Gastrocnemius medialis (tissue), 4 donors: ENCODE measurements at regions not wholly inside any gene's neighbourhood (a gene's known extent, or its start where the extent isn't known, plus 50 kb on each side); places are given as distances from the start of the nearest gene placed in this dataset.

Experiments
- ATAC-seq, 2 donors: fragments of 150-250 bp; one replicate each; pipeline ENCODE4 v1.9.1; 2016
- DNase-seq, 2 donors: peaks; one replicate each; pipeline ENCODE4 v3.0.0-alpha.2; 2019
- H3K27ac ChIP-seq, 4 donors: fragments of 200-600 bp; sonication (generic); 1 replicate in 1 of 4; 2 replicates in 3 of 4; pipeline ENCODE4 v1.5.1; 2016 to 2018; ENCODE audit warnings: mild to moderate bottlenecking in 2 of 4, moderate library complexity in 1 of 4
- H3K27me3 ChIP-seq, 3 donors: fragments of 200-600 bp; sonication (generic) in 2 of 3; 1 replicate in 1 of 3; 2 replicates in 2 of 3; pipeline versions ENCODE4 v1.5.1 to v1.6.0; 2016 to 2019; ENCODE audit warnings: mild to moderate bottlenecking in 1 of 3, moderate library complexity in 1 of 3
- H3K36me3 ChIP-seq, 2 donors: fragments of 200-600 bp; sonication (generic) in 1 of 2; one replicate each; pipeline ENCODE4 v1.5.1; 2017 to 2018
- H3K4me1 ChIP-seq, 2 donors: fragments of 200-600 bp; sonication (generic) in 1 of 2; one replicate each; pipeline ENCODE4 v1.5.1; 2016 to 2017; ENCODE audit warnings: mild to moderate bottlenecking in 2 of 2
- H3K4me3 ChIP-seq, 4 donors: fragments of 200-600 bp; sonication (generic) in 3 of 4; 1 replicate in 1 of 4; 2 replicates in 3 of 4; pipeline ENCODE4 v1.5.1; 2016 to 2019; ENCODE audit warnings: mild to moderate bottlenecking in 2 of 4
- H3K9me3 ChIP-seq, 3 donors: fragments of 200-600 bp; sonication (generic) in 2 of 3; 1 replicate in 1 of 3; 2 replicates in 2 of 3; pipeline ENCODE4 v1.5.1; 2016 to 2019
- CTCF ChIP-seq, 5 experiments: fragments of 450-650 bp in 3 of 5; fragments of 200-600 bp in 2 of 5; sonication (generic) in 2 of 5; IDR thresholded peaks in 4 of 5; conservative IDR thresholded peaks in 1 of 5; 1 replicate in 4 of 5; 2 replicates in 1 of 5; pipeline ENCODE4 v1.5.1; 2016 to 2019; ENCODE audit warnings: antibody characterized with exemption in 5 of 5, mild to moderate bottlenecking in 3 of 5, moderate library complexity in 3 of 5
- POLR2A ChIP-seq, 2 donors: fragments of 450-650 bp; IDR thresholded peaks; one replicate each; pipeline ENCODE4 v1.6.1; 2017; ENCODE audit warnings: antibody characterized with exemption in 2 of 2, mild to moderate bottlenecking in 2 of 2, moderate library complexity in 2 of 2
- in situ Hi-C, 4 donors: fragments of 200-750 bp; cut with MboI; loops; one replicate each; pipeline versions ENCODE4 v1.15.0 to v1.8.0; 2017; ENCODE audit warnings: low sequenced_read_pairs in 4 of 4
- intact Hi-C: fragments of 100-400 bp; cut with DNase I; formaldehyde crosslinking; loops from one replicate; pipeline ENCODE4 v1.15.1; 2023; ENCODE audit warnings: low total_unique reads

DNA sequence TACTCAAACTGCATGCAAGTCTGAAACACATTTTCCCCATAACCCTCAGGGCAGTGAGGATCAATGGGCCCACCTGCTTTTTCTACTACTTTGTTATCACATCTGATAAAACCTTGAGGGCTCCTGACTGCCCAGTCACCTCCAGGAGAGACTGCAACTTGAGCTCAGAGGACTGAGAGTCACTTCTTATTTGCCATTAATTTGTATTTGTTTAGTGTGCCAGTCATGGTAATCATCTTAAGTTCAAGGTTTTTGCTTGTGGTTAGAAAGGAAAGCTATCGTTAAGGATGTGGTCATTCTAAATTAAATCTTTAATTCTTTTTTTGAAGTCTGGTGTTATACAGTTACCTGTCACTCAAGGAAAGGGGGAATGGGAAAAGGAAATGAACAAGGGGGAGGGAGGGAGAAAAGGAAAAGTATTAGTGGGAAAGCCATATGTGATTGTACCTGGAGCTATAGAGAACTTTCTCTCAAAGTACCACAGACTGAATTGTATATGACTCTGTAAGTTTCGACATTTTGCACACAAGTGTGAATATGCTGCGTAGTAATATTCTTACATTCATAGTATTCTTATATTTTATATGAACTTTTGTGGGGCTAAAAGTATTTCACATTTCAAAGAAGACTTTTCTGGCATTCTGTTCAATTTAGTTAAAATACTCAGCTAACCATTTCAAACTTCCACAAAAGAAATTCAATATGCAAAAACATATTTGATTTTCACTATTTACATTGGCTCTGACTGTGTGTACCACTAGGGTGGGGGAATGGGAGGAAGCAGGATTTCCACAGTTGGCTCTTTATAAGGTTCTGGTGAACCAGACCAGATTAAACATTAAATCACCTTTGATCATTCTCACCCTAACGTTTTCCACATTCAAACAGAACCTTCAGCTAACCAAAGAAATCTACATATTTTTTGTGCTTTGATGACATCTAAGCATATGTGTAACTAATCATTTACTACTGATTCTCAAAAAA is 166.5 kb upstream of the ATP11B start:
- DNase-seq (no peak), ATAC-seq (no peak)
- TF ChIP-seq CTCF (IDR thresholded peaks at IDR 0.05 in 4 of 5, conservative IDR thresholded peaks at IDR 0.05 in 1 of 5), result no peak
- TF ChIP-seq POLR2A (IDR thresholded peaks at IDR 0.05), result no peak
- in situ Hi-C loops (no loop called here), intact Hi-C loops (no loop called here)
- H3K9me3 ChIP-seq, result no peaks in the 10 kb centered on the region
- H3K27ac ChIP-seq, result no peak overlapping the region
- H3K4me3 ChIP-seq, result no peak overlapping the region
- no peaks in the 10 kb centered on the region for H3K27me3 ChIP-seq
- no peaks in the 10 kb centered on the region for H3K36me3 ChIP-seq
- H3K4me1 ChIP-seq, result no peaks in the 10 kb centered on the region

GRCh38 chr3:182628531-182628930 is 164.8 kb upstream of the ATP11B start:
- Histone ChIP-seq H3K9me3 (no peaks in the 10 kb centered on the region), H3K27ac (no peak overlapping the region), H3K27me3 (no peaks in the 10 kb centered on the region), H3K36me3 (no peaks in the 10 kb centered on the region), H3K4me1 (no peaks in the 10 kb centered on the region), H3K4me3 (no peak overlapping the region)
- intact Hi-C loops, result no loop called here
- DNase-seq (no peak), ATAC-seq (no peak)
- TF ChIP-seq POLR2A (IDR thresholded peaks at IDR 0.05), result no peak
- no peak for TF ChIP-seq CTCF (IDR thresholded peaks at IDR 0.05 in 4 of 5, conservative IDR thresholded peaks at IDR 0.05 in 1 of 5)
- in situ Hi-C loops, result no loop called here

- H3K4me3 ChIP-seq, result no peak overlapping the region
- no peaks in the 10 kb centered on the region for H3K27me3 ChIP-seq
- H3K9me3 ChIP-seq, result no peaks in the 10 kb centered on the region
- in situ Hi-C loops, result no loop called here
- ATAC-seq (no peak), DNase-seq (no peak)
- H3K36me3 ChIP-seq, result no peaks in the 10 kb centered on the region
- TF ChIP-seq CTCF (IDR thresholded peaks at IDR 0.05 in 4 of 5, conservative IDR thresholded peaks at IDR 0.05 in 1 of 5) (no peak), POLR2A (IDR thresholded peaks at IDR 0.05) (no peak)
- no peak overlapping the region for H3K27ac ChIP-seq
- intact Hi-C loops, result no loop called here
- H3K4me1 ChIP-seq, result no peaks in the 10 kb centered on the region
These were observed 163.8 kb upstream of the ATP11B start for GRCh38 chr3:182629521-182629920.

GRCh38 chr3:182631183-182632076 is 161.9 kb upstream of the ATP11B start:
- Histone ChIP-seq H3K27me3 (no peaks in the 10 kb centered on the region), H3K27ac (no peak overlapping the region), H3K36me3 (no peaks in the 10 kb centered on the region), H3K9me3 (no peaks in the 10 kb centered on the region), H3K4me3 (no peak overlapping the region), H3K4me1 (no peaks in the 10 kb centered on the region)
- ATAC-seq (no peak), DNase-seq (no peak)
- in situ Hi-C loops (no loop called here), intact Hi-C loops (no loop called here)
- TF ChIP-seq POLR2A (IDR thresholded peaks at IDR 0.05), result no peak
- no peak for TF ChIP-seq CTCF (IDR thresholded peaks at IDR 0.05 in 4 of 5, conservative IDR thresholded peaks at IDR 0.05 in 1 of 5)
